ENCODE measurements at regions not wholly inside any gene's neighbourhood (a gene's known extent, or its start where the extent isn't known, plus 50 kb on each side); places are given as distances from the start of the nearest gene placed in this dataset.

DNA sequence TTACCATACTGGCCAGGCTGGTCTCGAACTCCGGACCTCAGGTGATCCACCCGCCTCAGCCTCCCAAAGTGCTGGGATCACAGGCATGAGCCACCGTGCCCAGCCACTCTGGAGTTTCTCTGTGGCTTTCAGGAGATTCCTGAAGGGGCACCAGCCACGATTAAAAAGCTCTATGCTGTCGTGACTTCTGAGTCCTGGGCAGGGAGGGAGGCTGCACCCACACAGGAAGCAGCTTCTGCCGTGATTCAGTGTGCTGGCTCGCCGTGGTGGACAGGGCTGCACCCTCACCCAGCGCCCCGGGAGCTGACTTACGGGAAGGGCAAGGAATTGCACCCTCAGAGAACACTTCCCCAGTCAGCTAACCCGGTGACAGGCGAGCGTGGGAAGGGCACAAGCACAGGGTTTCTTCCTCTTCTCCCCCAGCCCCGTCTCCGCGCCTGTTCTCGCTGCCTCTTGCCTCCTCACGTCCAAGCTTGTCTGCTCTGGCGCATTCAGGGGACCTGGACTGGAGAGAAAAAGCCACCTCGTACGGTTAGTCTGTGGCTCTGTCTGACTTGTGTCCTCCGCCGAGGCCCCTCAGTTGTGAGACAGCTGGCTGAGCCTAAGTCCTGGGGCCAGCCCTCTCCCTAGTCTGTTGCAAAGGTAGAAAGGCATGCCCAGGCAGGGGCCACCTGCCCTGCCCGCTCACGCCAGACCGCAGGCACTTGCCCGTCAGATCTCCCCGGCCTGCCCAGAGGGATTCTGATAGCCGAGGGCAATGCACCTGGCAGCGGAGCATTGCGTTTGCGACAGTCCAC is 145.0 kb downstream of the SEC14L1 start:
- WGBS, result 18% methylated on average over 34 of the region's 34 CpGs
- peaks cover 10 to 60% (median 18%) of the 10 kb centered on the region in 4 donors for H3K4me1 ChIP-seq (ENCODE audit: control insufficient read depth in 4 of 4, insufficient read depth in 4 of 4, low read length in 3 of 4)
- H3K27ac ChIP-seq (ENCODE audit: low read depth in 1 of 2, low read length in 2 of 2), result peak overlapping the region; percentile 94 to 100
- H3K27me3 ChIP-seq (ENCODE audit: control insufficient read depth in 4 of 4, insufficient read depth in 4 of 4, low read length in 3 of 4), result no peaks in the 10 kb centered on the region
- DNase-seq (ENCODE audit: low spot score), result peak; percentile 46
- peak; percentile 3 for TF ChIP-seq NR2F2 (IDR thresholded peaks at IDR 0.05)
- no peak for TF ChIP-seq HNF4G (IDR thresholded peaks at IDR 0.05)
- peak in 1 of 2 donors; percentile 35 for TF ChIP-seq JUND (IDR thresholded peaks at IDR 0.05)
- TF ChIP-seq TAF1 (conservative IDR thresholded peaks at IDR 0.05), result peak; percentile 90
- TF ChIP-seq EGR1 (IDR thresholded peaks at IDR 0.05; ENCODE audit: low read depth in 2 of 2), result no peak
- TF ChIP-seq HNF4A (conservative IDR thresholded peaks at IDR 0.05), result no peak
- TF ChIP-seq SP1 (IDR thresholded peaks at IDR 0.05), result no peak
- peak in 1 of 2 donors; percentile 87 for TF ChIP-seq RXRA (IDR thresholded peaks at IDR 0.05)
- H3K9ac ChIP-seq (ENCODE audit: low read depth in 1 of 2, low read length in 2 of 2), result peak overlapping the region; percentile 98 to 100
- peak overlapping the region; percentile 44 to 75 (median 75) for H3K4me3 ChIP-seq (ENCODE audit: low read depth in 1 of 3, low read length in 3 of 3)
- H3K36me3 ChIP-seq (ENCODE audit: control insufficient read depth in 4 of 4, insufficient read depth in 3 of 4, low read depth in 1 of 4, low read length in 3 of 4), result no peaks in the 10 kb centered on the region
- no peaks in the 10 kb centered on the region for H3K9me3 ChIP-seq (ENCODE audit: control insufficient read depth in 4 of 4, low read length in 3 of 4)

DNA sequence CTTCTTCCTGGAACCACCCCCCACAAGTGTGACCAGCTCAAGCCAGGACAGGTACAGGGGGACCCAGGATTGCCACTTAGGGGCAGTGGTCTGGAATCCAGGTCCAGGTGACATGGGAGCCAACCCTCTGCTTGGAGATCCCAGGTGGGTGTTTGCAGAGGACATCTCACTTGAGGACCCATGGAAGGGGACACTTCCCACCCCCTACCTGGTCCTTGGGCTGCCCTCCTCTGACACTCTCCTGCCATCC is 145.5 kb downstream of the SEC14L1 start:
- H3K4me3 ChIP-seq (ENCODE audit: low read depth in 1 of 3, low read length in 3 of 3), result peak overlapping the region; percentile 44 to 75 (median 75)
- H3K9ac ChIP-seq (ENCODE audit: low read depth in 1 of 2, low read length in 2 of 2), result peak overlapping the region; percentile 98 to 100
- no peaks in the 10 kb centered on the region for H3K9me3 ChIP-seq (ENCODE audit: control insufficient read depth in 4 of 4, low read length in 3 of 4)
- H3K36me3 ChIP-seq (ENCODE audit: control insufficient read depth in 4 of 4, insufficient read depth in 3 of 4, low read depth in 1 of 4, low read length in 3 of 4), result no peaks in the 10 kb centered on the region
- no peak for DNase-seq (ENCODE audit: low spot score)
- no peaks in the 10 kb centered on the region for H3K27me3 ChIP-seq (ENCODE audit: control insufficient read depth in 4 of 4, insufficient read depth in 4 of 4, low read length in 3 of 4)
- peaks cover 10 to 60% (median 18%) of the 10 kb centered on the region in 4 donors for H3K4me1 ChIP-seq (ENCODE audit: control insufficient read depth in 4 of 4, insufficient read depth in 4 of 4, low read length in 3 of 4)
- H3K27ac ChIP-seq (ENCODE audit: low read depth in 1 of 2, low read length in 2 of 2), result peak overlapping the region; percentile 94 to 100
- TF ChIP-seq TAF1 (conservative IDR thresholded peaks at IDR 0.05), result peak; percentile 56
- TF ChIP-seq NR2F2 (IDR thresholded peaks at IDR 0.05), result peak; percentile 2
- no peak for TF ChIP-seq GABPA (IDR thresholded peaks at IDR 0.05 in 1 of 2, conservative IDR thresholded peaks at IDR 0.05 in 1 of 2)
- no peak for TF ChIP-seq HNF4G (IDR thresholded peaks at IDR 0.05)

DNA sequence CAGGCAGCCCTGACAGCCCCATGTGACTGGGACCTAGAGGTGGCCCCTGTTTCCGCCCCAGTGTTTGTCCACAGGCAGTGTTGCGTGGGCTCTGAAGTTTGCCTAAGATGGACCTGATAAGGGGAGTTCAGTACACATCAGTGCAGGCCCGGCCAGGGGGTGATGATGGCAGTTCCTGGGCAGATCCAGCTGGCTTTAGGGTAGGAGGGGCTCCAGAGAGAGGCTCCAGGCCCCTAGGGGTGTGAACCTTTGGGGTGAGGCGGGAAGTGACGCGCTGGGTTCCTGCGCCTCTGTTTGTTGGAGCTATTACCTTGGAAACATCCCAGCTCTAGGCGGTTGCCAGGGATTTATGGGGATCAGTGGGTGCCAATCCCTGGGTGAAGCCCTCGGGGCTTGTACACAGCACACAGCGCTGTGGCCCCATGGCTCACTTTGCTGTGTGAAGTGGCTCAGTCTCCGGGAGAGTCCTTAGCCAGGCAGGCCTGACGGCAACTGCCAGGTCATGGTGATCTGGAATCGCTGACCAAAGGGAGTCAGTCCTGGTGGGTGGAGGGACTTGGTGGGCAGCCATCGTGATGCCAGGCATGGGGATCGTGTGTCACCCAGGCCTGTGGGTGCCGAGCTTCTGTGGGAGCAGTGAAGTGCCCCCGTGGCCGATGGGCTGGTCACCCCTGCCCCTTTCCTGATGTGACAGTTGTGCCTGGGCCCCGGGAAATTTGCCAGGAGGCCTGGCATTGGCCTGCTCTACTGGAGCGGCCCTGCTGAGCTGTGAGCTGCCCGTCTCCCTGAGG is 146.1 kb downstream of the SEC14L1 start:
- Histone ChIP-seq H3K4me1 (ENCODE audit: control insufficient read depth in 4 of 4, insufficient read depth in 4 of 4, low read length in 3 of 4) (peaks cover 10 to 56% (median 17%) of the 10 kb centered on the region in 4 donors), H3K9ac (ENCODE audit: low read depth in 1 of 2, low read length in 2 of 2) (peak overlapping the region; percentile 84 to 100), H3K9me3 (ENCODE audit: control insufficient read depth in 4 of 4, low read length in 3 of 4) (no peaks in the 10 kb centered on the region), H3K36me3 (ENCODE audit: control insufficient read depth in 4 of 4, insufficient read depth in 3 of 4, low read depth in 1 of 4, low read length in 3 of 4) (no peaks in the 10 kb centered on the region), H3K4me3 (ENCODE audit: low read depth in 1 of 3, low read length in 3 of 3) (peak overlapping the region in 2 of 3 donors; percentile 30 to 46), H3K27ac (ENCODE audit: low read depth in 1 of 2, low read length in 2 of 2) (peak overlapping the region; percentile 94 to 100), H3K27me3 (ENCODE audit: control insufficient read depth in 4 of 4, insufficient read depth in 4 of 4, low read length in 3 of 4) (no peaks in the 10 kb centered on the region)
- DNase-seq (ENCODE audit: low spot score), result peak; percentile 69
- 32% methylated on average over 21 of the region's 21 CpGs for WGBS
- TF ChIP-seq HNF4A (conservative IDR thresholded peaks at IDR 0.05) (peak; percentile 70 to 80), HNF4G (IDR thresholded peaks at IDR 0.05) (no peak), FOXA1 (IDR thresholded peaks at IDR 0.05) (peak; percentile 99), EGR1 (IDR thresholded peaks at IDR 0.05; ENCODE audit: low read depth in 2 of 2) (peak; percentile 62 to 91), TAF1 (conservative IDR thresholded peaks at IDR 0.05) (no peak), GABPA (IDR thresholded peaks at IDR 0.05 in 1 of 2, conservative IDR thresholded peaks at IDR 0.05 in 1 of 2) (peak in 1 of 2 donors; percentile 81), FOXA2 (IDR thresholded peaks at IDR 0.05) (peak; percentile 96), NR2F2 (IDR thresholded peaks at IDR 0.05) (peak; percentile 33), JUND (IDR thresholded peaks at IDR 0.05) (peak; percentile 58 to 89), YY1 (IDR thresholded peaks at IDR 0.05) (peak; percentile 90), RXRA (IDR thresholded peaks at IDR 0.05) (peak; percentile 84 to 93), SP1 (IDR thresholded peaks at IDR 0.05) (peak; percentile 93)
- TF ChIP-seq, protein P1, sequence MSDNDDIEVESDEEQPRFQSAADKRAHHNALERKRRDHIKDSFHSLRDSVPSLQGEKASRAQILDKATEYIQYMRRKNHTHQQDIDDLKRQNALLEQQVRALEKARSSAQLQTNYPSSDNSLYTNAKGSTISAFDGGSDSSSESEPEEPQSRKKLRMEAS (IDR thresholded peaks at IDR 0.05), result peak; percentile 93
- TF ChIP-seq, protein P2, sequence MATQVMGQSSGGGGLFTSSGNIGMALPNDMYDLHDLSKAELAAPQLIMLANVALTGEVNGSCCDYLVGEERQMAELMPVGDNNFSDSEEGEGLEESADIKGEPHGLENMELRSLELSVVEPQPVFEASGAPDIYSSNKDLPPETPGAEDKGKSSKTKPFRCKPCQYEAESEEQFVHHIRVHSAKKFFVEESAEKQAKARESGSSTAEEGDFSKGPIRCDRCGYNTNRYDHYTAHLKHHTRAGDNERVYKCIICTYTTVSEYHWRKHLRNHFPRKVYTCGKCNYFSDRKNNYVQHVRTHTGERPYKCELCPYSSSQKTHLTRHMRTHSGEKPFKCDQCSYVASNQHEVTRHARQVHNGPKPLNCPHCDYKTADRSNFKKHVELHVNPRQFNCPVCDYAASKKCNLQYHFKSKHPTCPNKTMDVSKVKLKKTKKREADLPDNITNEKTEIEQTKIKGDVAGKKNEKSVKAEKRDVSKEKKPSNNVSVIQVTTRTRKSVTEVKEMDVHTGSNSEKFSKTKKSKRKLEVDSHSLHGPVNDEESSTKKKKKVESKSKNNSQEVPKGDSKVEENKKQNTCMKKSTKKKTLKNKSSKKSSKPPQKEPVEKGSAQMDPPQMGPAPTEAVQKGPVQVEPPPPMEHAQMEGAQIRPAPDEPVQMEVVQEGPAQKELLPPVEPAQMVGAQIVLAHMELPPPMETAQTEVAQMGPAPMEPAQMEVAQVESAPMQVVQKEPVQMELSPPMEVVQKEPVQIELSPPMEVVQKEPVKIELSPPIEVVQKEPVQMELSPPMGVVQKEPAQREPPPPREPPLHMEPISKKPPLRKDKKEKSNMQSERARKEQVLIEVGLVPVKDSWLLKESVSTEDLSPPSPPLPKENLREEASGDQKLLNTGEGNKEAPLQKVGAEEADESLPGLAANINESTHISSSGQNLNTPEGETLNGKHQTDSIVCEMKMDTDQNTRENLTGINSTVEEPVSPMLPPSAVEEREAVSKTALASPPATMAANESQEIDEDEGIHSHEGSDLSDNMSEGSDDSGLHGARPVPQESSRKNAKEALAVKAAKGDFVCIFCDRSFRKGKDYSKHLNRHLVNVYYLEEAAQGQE (IDR thresholded peaks at IDR 0.05), result peak; percentile 61
- TF ChIP-seq, protein P3, sequence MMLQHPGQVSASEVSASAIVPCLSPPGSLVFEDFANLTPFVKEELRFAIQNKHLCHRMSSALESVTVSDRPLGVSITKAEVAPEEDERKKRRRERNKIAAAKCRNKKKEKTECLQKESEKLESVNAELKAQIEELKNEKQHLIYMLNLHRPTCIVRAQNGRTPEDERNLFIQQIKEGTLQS (IDR thresholded peaks at IDR 0.05), result peak; percentile 85
- TF ChIP-seq, protein P4, sequence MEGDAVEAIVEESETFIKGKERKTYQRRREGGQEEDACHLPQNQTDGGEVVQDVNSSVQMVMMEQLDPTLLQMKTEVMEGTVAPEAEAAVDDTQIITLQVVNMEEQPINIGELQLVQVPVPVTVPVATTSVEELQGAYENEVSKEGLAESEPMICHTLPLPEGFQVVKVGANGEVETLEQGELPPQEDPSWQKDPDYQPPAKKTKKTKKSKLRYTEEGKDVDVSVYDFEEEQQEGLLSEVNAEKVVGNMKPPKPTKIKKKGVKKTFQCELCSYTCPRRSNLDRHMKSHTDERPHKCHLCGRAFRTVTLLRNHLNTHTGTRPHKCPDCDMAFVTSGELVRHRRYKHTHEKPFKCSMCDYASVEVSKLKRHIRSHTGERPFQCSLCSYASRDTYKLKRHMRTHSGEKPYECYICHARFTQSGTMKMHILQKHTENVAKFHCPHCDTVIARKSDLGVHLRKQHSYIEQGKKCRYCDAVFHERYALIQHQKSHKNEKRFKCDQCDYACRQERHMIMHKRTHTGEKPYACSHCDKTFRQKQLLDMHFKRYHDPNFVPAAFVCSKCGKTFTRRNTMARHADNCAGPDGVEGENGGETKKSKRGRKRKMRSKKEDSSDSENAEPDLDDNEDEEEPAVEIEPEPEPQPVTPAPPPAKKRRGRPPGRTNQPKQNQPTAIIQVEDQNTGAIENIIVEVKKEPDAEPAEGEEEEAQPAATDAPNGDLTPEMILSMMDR (IDR thresholded peaks at IDR 0.05; ENCODE audit: low read depth, low read length, missing input control), result no peak
- TF ChIP-seq, protein P5, sequence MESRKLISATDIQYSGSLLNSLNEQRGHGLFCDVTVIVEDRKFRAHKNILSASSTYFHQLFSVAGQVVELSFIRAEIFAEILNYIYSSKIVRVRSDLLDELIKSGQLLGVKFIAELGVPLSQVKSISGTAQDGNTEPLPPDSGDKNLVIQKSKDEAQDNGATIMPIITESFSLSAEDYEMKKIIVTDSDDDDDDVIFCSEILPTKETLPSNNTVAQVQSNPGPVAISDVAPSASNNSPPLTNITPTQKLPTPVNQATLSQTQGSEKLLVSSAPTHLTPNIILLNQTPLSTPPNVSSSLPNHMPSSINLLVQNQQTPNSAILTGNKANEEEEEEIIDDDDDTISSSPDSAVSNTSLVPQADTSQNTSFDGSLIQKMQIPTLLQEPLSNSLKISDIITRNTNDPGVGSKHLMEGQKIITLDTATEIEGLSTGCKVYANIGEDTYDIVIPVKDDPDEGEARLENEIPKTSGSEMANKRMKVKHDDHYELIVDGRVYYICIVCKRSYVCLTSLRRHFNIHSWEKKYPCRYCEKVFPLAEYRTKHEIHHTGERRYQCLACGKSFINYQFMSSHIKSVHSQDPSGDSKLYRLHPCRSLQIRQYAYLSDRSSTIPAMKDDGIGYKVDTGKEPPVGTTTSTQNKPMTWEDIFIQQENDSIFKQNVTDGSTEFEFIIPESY (IDR thresholded peaks at IDR 0.05), result peak; percentile 95

Data from liver (tissue), 8 donors.